ENCODE measurements at regions not wholly inside any gene's neighbourhood (a gene's known extent, or its start where the extent isn't known, plus 50 kb on each side); places are given as distances from the start of the nearest gene placed in this dataset.
A peak's percentile ranks its signal among the peaks of the same experiment; 100 is the strongest.

DNA sequence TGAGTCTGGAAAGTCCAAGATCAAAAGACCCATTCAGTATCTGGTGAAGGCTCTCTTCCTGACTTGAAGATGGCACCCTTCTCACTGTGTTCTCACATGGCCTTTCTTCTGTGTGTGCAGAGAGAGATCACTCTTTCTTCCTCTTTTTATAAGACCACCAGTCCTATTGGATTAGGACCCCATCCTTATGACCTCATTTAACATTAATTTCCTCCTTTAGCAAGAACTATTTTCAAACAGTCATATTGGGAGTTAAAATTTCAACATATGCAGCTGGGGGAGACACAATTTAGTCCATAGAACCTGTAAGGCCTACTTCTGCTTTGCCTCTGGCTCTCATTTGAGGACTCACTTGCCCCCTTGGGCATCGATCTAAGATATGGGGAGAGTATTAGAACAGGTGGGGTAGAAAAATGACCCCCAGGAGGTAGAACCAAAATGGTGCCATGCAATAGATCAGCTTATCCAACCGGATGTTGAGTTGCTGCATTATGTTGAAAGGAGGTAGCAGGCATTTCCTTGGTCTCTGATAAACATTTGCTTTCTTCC is 78.4 kb upstream of the ATXN1 start:
- no peak overlapping the region for H3K4me3 ChIP-seq
- H3K4me2 ChIP-seq, result no peak overlapping the region
- no peaks in the 10 kb centered on the region for H3K9me3 ChIP-seq (replicated peaks in 1 of 11)
- H3K9ac ChIP-seq, result no peak overlapping the region
- no peaks in the 10 kb centered on the region for H3K27me3 ChIP-seq
- H4K20me1 ChIP-seq, result no peaks in the 10 kb centered on the region
- no peak for TF ChIP-seq Cebpa-rat (IDR thresholded peaks at IDR 0.05)
- no peaks in the 10 kb centered on the region for H3K36me3 ChIP-seq
- no peak overlapping the region for H3K27ac ChIP-seq
- H3K4me1 ChIP-seq, result peaks cover 19 to 36% (median 27%) of the 10 kb centered on the region in 10 experiments

GRCh38 chr6:16837217-16837972 is 76.1 kb upstream of the ATXN1 start:
- no peaks in the 10 kb centered on the region for H3K9me3 ChIP-seq (replicated peaks in 1 of 11)
- peak overlapping the region in 8 of 11 experiments; percentile 9 to 66 (median 57); a peak in 14 of 22 replicates for H3K27ac ChIP-seq
- H3K9ac ChIP-seq, result peak overlapping the region in 5 of 11 experiments; percentile 31 to 63 (median 43); a peak in 5 of 22 replicates
- no peaks in the 10 kb centered on the region for H3K36me3 ChIP-seq
- H3K4me3 ChIP-seq, result 0 out of 20 replicates have a peak overlapping the region, but pooled peaks of 1 of the 10 experiments have one; percentile 29
- peaks cover 23 to 40% (median 29%) of the 10 kb centered on the region in 10 experiments for H3K4me1 ChIP-seq
- H3K27me3 ChIP-seq, result no peaks in the 10 kb centered on the region
- H4K20me1 ChIP-seq, result no peaks in the 10 kb centered on the region
- H3K4me2 ChIP-seq, result peak overlapping the region; percentile 67 to 85 (median 77)
- no peak for TF ChIP-seq Cebpa-rat (IDR thresholded peaks at IDR 0.05)

DNA sequence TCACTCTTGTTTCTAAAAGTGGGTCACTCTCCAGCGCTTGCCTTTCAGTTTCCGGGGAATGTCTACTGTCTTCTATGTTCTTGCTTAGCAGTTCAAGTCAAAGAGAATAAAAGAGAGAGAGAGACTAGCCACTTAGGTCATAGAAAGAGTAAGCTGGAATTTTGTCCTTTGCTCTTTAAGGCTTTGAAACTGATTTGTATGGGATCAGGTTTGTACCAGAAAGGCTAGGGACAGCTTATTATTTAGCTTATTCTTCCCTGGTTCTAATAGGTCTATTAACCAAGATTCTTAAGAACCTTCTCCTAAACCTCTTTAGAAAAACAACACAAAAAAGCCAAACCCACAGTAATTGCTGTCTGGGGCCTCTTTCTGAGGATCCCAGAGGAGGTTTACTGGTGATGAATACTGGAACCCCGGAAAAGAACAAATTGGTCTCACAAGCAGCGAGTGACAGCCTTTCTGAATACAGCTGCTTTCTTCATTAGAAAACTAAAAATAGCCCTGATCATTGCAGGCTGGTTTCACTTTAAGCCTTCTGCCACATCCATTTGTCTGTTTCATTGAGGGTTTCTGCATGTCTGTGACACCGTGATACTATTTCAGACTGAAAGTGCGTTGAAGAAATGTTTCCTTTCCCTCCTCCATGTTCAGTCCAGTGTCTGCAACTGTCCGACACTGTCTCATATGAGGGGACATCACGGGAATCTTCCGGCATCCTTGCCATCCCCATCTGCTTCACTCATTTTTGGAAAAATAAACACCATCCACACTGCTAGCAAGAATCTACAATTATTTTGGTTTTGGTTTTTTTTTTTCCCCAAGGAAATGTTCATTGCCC is 75.1 kb upstream of the ATXN1 start:
- H3K4me2 ChIP-seq, result peak overlapping the region; percentile 67 to 85 (median 77)
- peak overlapping the region in 9 of 11 experiments; percentile 16 to 63 (median 43); a peak in 13 of 22 replicates for H3K9ac ChIP-seq
- H3K36me3 ChIP-seq, result no peaks in the 10 kb centered on the region
- peak overlapping the region in 6 of 10 experiments; percentile 13 to 29 (median 22); a peak in 5 of 20 replicates for H3K4me3 ChIP-seq
- H3K27me3 ChIP-seq, result no peaks in the 10 kb centered on the region
- H4K20me1 ChIP-seq, result no peaks in the 10 kb centered on the region
- H3K27ac ChIP-seq, result peak overlapping the region in 9 of 11 experiments; percentile 24 to 66 (median 57); a peak in 17 of 22 replicates
- H3K9me3 ChIP-seq (replicated peaks in 1 of 11), result no peaks in the 10 kb centered on the region
- TF ChIP-seq Cebpa-rat (IDR thresholded peaks at IDR 0.05), result no peak
- peaks cover 24 to 45% (median 32%) of the 10 kb centered on the region in 10 experiments for H3K4me1 ChIP-seq

- no peak for TF ChIP-seq Cebpa-rat (IDR thresholded peaks at IDR 0.05)
- no peak overlapping the region for H3K27ac ChIP-seq
- H3K9me3 ChIP-seq (replicated peaks in 1 of 11), result no peaks in the 10 kb centered on the region
- H3K9ac ChIP-seq, result no peak overlapping the region
- H3K4me1 ChIP-seq, result peaks cover 24 to 37% (median 32%) of the 10 kb centered on the region in 10 experiments
- no peak overlapping the region for H3K4me3 ChIP-seq
- no peaks in the 10 kb centered on the region for H3K27me3 ChIP-seq
- H3K36me3 ChIP-seq, result no peaks in the 10 kb centered on the region
- no peak overlapping the region for H3K4me2 ChIP-seq
- no peaks in the 10 kb centered on the region for H4K20me1 ChIP-seq
These were observed 73.0 kb upstream of the ATXN1 start for GRCh38 chr6:16834242-16834641.

DNA sequence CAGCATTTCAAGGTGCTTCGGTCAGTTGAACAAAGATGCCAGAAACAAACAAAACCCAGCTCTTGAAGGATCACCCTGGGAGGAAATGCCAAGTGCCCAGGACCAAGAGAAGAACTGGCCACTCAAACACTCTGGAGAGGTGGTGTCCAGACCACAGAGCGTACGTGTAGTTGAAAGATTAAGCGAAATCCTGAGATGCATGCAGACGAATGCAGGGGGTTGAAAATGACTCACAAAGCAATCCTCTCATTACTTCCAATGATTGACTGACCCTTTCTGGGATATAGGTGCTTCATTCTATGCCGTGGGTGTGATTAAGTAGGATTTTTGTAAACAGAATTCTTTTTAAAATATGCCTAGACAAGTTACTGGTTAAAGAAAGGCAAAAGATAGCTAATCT is 71.5 kb upstream of the ATXN1 start:
- Histone ChIP-seq H3K27ac (no peak overlapping the region), H3K27me3 (no peaks in the 10 kb centered on the region), H4K20me1 (no peaks in the 10 kb centered on the region), H3K4me2 (peak overlapping the region in 4 of 11 experiments; percentile 6 to 35 (median 28); a peak in 8 of 22 replicates), H3K9me3 (replicated peaks in 1 of 11) (no peaks in the 10 kb centered on the region), H3K4me1 (peaks cover 20 to 43% (median 30%) of the 10 kb centered on the region in 10 experiments), H3K36me3 (no peaks in the 10 kb centered on the region), H3K9ac (no peak overlapping the region), H3K4me3 (no peak overlapping the region)
- TF ChIP-seq Cebpa-rat (IDR thresholded peaks at IDR 0.05), result no peak

DNA sequence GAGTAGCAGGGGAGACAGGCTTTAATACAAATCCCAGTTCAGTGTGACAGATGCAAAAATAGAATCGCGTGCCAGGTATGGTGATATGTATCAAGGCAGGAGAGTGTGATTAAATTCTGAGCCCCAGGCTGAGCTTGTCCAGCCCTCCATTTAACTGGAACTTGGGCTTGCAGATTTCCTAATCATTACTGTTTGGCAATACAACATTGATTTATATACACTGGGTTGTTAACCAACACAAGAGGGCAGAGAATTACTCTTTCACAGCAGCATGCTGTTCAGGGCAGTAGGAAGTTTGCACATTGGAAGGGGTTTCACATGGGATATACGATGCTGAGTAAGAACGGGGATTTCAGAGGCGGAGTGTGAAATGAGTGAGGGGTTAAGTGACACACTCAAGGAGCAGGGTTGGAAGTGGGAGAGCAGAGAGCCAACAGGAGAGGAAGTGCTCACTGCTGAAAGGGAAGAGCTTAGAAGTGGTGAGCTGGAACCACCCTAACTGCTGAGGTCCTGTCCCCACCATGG is 70.8 kb upstream of the ATXN1 start:
- Histone ChIP-seq H3K4me2 (peak overlapping the region in 5 of 11 experiments; percentile 6 to 35 (median 24); a peak in 8 of 22 replicates), H3K27ac (no peak overlapping the region), H3K4me3 (no peak overlapping the region)

DNA sequence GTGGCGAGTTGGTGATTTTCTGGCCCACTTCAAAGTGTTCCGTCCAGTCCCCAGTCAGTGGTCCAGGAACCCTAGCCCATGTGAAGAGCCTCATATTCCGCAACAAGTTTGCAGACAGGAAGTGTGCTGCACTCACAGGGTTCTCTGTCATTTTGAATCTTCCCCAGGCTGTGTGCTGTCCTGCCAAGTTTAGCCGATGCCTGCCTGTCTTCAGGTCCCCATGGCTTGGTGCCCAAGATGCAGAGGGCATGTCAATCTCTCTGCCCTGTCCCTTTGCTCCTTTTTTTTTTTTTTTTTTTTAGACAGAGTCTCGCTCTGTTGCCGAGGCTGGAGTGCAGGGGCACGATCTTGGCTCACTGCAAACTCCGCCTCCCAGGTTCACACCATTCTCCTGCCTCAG is 69.9 kb upstream of the ATXN1 start:
- Histone ChIP-seq H3K27me3 (no peaks in the 10 kb centered on the region), H4K20me1 (no peaks in the 10 kb centered on the region), H3K4me1 (peaks cover 5 to 31% (median 16%) of the 10 kb centered on the region in 10 experiments), H3K36me3 (no peaks in the 10 kb centered on the region), H3K4me3 (no peak overlapping the region), H3K9ac (no peak overlapping the region), H3K4me2 (no peak overlapping the region), H3K27ac (no peak overlapping the region), H3K9me3 (replicated peaks in 1 of 11) (no peaks in the 10 kb centered on the region)
- TF ChIP-seq Cebpa-rat (IDR thresholded peaks at IDR 0.05), result no peak

More for the DNA sequence above, 70.8 kb upstream of the ATXN1 start:
- Histone ChIP-seq H3K9me3 (replicated peaks in 1 of 11) (no peaks in the 10 kb centered on the region), H3K4me1 (peaks cover 15 to 37% (median 26%) of the 10 kb centered on the region in 10 experiments), H3K9ac (no peak overlapping the region), H4K20me1 (no peaks in the 10 kb centered on the region), H3K27me3 (no peaks in the 10 kb centered on the region), H3K36me3 (no peaks in the 10 kb centered on the region)
- no peak for TF ChIP-seq Cebpa-rat (IDR thresholded peaks at IDR 0.05)

- no peak overlapping the region for H3K9ac ChIP-seq
- no peak for TF ChIP-seq Cebpa-rat (IDR thresholded peaks at IDR 0.05)
- H3K27ac ChIP-seq, result no peak overlapping the region
- peaks cover 15 to 56% (median 31%) of the 10 kb centered on the region in 10 experiments for H3K4me1 ChIP-seq
- no peaks in the 10 kb centered on the region for H3K36me3 ChIP-seq
- H3K4me3 ChIP-seq, result no peak overlapping the region
- no peaks in the 10 kb centered on the region for H3K9me3 ChIP-seq (replicated peaks in 1 of 11)
- H3K27me3 ChIP-seq, result no peaks in the 10 kb centered on the region
- H4K20me1 ChIP-seq, result no peaks in the 10 kb centered on the region
- peak overlapping the region in 5 of 11 experiments; percentile 3 to 43 (median 11); a peak in 6 of 22 replicates for H3K4me2 ChIP-seq
These were observed 66.8 kb upstream of the ATXN1 start for GRCh38 chr6:16828058-16828457.

All from BLaER1 treated with 17β-estradiol and CSF1 and Interleukin-3, amounts not matched to agents 10 nM and 100 nM (cell line).